ENCODE measurements at regions not wholly inside any gene's neighbourhood (a gene's known extent, or its start where the extent isn't known, plus 50 kb on each side); places are given as distances from the start of the nearest gene placed in this dataset.
A peak's percentile ranks its signal among the peaks of the same experiment; 100 is the strongest.

- TF ChIP-seq ARID4A (CRISPR knock-in tag; IDR thresholded peaks at IDR 0.05; ENCODE audit: borderline replicate concordance) (peak; percentile 53; the same call in 1 of the 2 replicates), MAFK (conservative IDR thresholded peaks at IDR 0.05 in 1 of 2, IDR thresholded peaks at IDR 0.05 in 1 of 2; ENCODE audit: low read length in 2 of 2) (peak in 1 of 2 experiments; percentile 0; a peak in 2 of 4 replicates), RNF219 (CRISPR knock-in tag; IDR thresholded peaks at IDR 0.05) (peak; percentile 83), NFE2L2 (IDR thresholded peaks at IDR 0.05; ENCODE audit: low read length) (peak; percentile 3; the same call in 1 of the 2 replicates), RFX1 (IDR thresholded peaks at IDR 0.05) (no peak), BRCA1 (CRISPR knock-in tag; IDR thresholded peaks at IDR 0.05) (peak; percentile 98; the same call in 1 of the 2 replicates), ZBTB25 (CRISPR knock-in tag; IDR thresholded peaks at IDR 0.05) (peak; percentile 98), ZNF770 (CRISPR knock-in tag; IDR thresholded peaks at IDR 0.05) (no peak; the same call in 1 of the 2 replicates), ZNF34 (CRISPR knock-in tag; IDR thresholded peaks at IDR 0.05; ENCODE audit: borderline replicate concordance) (peak; percentile 80; the same call in 1 of the 2 replicates), KLF12 (CRISPR knock-in tag; IDR thresholded peaks at IDR 0.05; ENCODE audit: borderline replicate concordance) (0 out of 2 replicates have a peak, but pooled peaks have one; percentile 76), HOXA5 (CRISPR knock-in tag; IDR thresholded peaks at IDR 0.05) (peak; percentile 85; the same call in 1 of the 2 replicates), FOSL1 (CRISPR knock-in tag; IDR thresholded peaks at IDR 0.05; ENCODE audit: borderline replicate concordance) (peak; percentile 99), SIX4 (CRISPR knock-in tag; IDR thresholded peaks at IDR 0.05) (peak; percentile 94), CREB1 (IDR thresholded peaks at IDR 0.05) (peak; percentile 40; the same call in 1 of the 2 replicates), CREB1 (CRISPR knock-in tag; IDR thresholded peaks at IDR 0.05) (no peak), KDM6A (CRISPR knock-in tag; IDR thresholded peaks at IDR 0.05; ENCODE audit: low read depth) (peak; percentile 80)
These were observed 92.9 kb upstream of the EGLN3 start (continued) for GRCh38 chr14:34043627-34044372.

Data from HepG2 (cell line).